Left ventricle myocardium superior (tissue), 1 donor: ENCODE measurements at regions not wholly inside any gene's neighbourhood (a gene's known extent, or its start where the extent isn't known, plus 50 kb on each side); places are given as distances from the start of the nearest gene placed in this dataset.

ENCODE experiments used
- ATAC-seq: fragments of 200-7000 bp; cut with Tn5 transposase; one replicate; pipeline ENCODE4 v1.9.1; 2020; ENCODE audit warnings: mild to moderate bottlenecking, moderate library complexity
- DNase-seq: peaks from one replicate; pipeline ENCODE4 v3.0.0-alpha.2; 2020
- intact Hi-C: fragments of 100-400 bp; cut with micrococcal nuclease; formaldehyde crosslinking; loops from one replicate; pipeline ENCODE4 v1.11.0; 2022
- donor health status: DM: no; HTN: yes; CAD: no; lungs with severe emphysema.

DNA sequence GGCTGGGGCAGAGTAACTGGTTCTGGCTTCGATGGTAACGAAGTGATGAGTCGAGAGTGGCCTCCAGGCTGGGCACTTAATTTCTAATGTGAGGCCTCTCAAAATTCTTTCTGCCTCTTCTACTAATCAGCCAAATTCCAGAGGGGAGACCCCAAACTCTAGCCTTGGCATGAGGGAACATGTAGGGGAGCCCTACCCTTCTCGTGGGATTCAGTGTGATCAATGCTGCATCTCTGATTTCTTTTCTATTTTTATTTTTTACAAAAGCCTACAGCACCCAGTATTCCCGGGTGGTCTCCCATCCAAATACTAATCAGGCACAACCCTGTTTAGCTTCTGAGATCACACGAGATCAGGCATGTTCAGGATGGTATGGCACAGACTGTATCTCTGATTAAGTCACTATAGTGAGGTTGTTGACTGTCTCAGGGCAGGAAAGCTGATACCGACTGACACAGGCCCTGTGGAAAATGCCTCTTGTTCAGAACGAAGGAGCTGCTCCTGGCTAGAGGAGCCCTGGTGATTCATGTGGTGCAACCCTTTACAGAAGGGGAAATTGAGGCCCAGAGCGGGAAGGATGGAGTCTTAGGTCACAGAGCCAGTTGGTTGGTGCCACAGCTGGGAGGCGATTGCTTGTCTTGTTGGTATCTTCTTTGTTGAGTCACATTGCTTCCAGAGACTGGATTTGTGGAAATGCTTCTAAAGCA, 126.3 kb upstream of the HS6ST1 start:
- DNase-seq (no peak), ATAC-seq (no peak)
- intact Hi-C loops = no loop called here

DNA sequence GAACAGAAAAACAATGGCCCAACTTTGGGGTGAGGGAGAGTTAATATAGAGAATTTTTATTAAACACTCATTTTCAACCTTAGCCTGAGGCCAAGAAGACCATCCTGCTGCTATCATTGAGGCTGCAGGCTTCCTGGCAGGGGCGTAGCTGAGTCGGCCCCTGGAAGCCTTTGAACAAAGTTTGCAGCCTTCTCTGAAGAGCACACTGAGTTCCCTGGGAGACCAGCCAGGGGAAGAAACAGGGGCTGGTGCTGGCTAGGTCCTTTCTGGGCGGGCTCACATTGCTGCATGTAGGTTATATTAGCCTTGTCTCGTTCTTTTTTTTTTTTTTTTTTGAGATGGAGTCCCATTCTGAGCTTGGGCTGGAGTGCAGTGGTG, 126.8 kb upstream of the HS6ST1 start:
- intact Hi-C loops = no loop called here
- ATAC-seq = peak; percentile 39
- DNase-seq = no peak

DNA sequence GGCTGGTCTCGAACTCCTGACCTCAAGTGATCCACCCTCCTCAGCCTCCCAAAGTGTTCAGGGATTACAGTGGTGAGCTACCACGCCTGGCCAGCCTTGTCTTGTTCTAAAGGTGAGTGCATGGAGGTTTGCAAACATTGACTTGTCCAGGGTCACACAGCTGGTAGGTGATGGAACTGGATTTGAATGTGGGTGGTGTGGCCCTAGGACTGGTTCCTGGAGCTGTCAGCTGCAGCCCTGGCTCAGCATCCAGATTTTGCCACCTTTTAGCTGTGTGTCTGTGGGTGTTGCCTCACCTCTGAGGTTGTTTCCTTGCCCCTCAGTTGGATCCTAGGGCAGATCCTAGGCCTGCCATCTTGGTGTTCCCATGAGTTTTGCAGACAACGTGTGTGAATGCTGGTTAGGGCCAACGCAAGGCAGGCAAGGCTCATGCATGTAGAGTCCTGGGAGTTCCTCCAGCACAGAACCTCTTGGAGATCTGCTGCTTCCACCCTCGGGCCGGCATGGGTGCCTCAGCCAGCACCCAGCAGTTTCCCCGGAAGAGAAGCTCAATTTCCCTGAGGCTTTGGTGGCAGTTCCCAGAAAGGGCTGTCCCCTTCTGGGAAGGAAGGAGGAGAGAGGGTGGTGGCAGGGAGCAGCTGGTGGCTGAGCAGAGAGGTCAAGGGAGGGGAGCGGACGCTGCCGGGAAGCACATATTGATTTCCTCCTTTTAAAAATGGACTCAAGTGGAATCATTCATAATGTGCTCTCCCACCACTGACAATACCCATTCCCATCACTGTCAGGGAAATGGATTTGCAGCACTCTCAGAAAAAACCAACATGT, 127.6 kb upstream of the HS6ST1 start:
- DNase-seq = no peak
- intact Hi-C loops = no loop called here

DNA sequence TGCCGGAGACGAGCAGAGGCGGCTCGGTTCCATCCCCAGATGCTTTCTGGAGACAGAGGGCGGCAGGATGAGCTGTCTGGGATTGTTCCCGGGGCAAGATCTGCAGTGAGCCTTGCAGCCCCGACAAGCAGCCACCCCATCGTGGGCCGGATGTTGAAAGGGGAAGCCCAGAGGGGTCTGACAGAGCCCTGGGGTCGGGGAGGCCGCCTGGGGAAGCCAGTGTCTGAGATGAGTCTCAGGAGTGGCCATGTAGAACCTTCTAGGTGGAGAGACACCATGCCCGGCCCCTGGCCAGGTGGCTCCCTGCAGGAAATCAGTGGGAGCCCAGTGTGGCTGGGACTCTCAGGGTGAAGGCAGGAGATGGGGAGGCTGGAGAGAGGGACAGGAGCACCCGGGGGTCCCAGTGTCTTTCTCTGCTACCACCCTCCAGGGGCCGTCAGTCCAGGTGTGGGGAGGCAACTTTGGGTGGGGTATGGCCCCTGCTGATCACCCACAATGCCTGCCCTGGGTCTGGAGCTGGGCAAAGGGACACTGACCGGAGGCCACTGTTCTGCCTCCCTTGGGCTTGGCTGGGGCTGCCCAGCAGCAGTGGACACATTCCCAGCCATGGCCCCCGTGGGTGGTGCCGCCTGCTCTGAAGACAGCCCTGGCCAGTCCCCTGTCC, 128.3 kb upstream of the HS6ST1 start:
- no peak for DNase-seq
- no peak for ATAC-seq
- intact Hi-C loops = no loop called here

More for the DNA sequence above, 127.6 kb upstream of the HS6ST1 start:
- no peak for ATAC-seq

DNA sequence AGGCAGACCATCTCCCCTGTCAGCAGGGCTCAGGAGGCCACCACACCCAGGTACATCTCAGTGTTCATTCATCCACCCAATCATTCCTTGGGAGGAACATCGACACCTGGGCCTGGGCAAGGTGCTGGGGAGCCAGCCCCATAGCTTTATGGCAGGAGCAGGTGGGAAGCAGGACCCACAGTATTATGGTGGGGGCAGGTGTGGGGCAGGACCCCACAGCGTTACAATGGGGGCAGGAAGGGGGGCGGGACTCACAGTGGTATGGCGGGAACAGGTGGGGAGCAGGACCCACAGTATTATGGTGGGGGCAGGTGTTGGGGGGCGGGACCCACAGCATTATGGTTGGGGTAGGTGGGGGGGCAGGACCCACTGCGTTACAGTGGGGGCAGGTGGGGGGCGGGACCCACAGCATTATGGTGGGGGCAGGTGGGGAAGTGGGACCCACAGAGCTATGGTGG, 128.9 kb upstream of the HS6ST1 start:
- intact Hi-C loops = no loop called here
- no peak for ATAC-seq
- no peak for DNase-seq

DNA sequence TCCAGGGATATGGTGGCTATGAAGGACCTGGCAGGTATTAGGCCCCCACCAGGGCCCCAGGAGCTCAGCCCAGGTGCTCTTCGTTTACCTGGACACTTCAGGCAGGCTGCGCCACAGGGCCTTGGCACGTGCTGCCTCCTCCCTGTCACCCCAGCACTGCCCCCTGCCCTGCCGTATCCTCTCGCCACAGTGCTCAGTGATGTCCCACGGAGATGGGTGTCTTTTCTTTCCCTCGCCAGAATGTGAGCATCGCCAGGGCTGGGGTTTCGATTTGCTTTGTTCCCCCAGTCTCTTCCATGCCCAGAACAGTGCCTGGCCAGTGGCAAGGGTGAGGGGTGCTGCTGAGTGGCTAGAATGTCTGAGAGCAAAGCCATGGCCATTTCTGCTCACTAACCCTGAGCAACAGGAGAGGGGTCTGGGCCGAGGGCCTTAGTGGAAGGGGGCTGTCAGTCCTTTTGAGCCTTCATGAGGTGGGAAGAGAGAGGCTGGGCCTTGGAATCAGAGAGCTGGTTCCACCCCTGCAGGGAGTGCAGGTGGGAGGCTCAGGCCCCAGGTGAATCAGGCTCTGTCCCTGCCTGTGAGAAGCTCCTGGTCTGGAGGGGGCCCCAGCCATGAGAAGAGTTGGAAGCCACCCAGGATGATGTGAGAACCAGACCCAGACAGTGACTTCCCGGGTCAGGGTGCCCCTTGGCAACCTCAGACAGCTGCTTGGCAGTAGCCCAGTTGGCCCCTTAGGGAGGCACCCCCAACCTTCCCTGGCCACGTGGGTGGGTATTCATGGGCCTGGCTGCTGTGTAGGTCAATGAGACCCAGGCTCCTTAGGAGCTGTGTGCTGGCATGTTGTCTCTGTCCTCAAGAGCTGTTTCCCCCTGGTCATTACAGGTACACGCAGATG, 129.9 kb upstream of the HS6ST1 start:
- no peak for DNase-seq
- no peak for ATAC-seq
- intact Hi-C loops = no loop called here

DNA sequence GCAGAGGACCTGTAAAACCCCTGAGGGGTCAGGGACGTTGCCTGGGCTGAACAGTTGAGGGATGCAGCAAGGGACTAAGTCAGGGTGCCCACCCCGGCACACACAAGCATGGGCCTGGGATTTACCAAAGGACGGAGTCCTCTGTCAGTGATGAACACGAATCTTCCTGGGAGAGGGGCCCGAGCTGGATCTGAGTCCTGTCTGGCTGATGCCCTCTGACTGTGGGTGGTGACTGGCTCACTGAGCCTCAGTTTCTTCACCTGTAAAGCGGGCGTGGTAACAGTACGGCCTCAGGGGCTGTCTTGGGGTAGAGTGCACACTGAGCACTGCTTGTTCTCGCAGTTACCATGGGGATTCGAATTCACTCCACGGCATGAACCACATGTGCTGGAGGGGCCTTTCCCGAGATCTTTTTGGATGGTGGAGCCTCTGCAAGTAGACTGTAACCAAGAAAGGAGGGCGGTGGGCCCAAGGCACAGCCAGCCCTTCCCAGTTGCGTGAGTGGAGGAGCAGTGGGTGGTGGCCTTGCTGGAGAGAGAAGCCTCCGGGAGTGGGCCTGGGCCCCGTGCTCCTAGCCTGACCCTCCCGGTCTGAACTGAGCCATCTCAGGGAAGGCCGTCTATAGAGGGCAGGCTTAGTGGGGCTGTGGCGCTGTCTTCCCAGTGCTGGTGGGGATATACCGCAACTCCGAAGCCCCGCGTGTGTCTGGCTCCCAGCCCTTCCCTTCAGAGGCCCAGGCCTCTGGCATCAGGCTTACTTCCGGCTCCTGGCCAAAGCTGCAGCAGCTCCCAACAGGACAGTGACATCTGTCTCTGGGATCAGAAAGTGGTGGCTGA, 130.8 kb upstream of the HS6ST1 start:
- no peak for ATAC-seq

DNA sequence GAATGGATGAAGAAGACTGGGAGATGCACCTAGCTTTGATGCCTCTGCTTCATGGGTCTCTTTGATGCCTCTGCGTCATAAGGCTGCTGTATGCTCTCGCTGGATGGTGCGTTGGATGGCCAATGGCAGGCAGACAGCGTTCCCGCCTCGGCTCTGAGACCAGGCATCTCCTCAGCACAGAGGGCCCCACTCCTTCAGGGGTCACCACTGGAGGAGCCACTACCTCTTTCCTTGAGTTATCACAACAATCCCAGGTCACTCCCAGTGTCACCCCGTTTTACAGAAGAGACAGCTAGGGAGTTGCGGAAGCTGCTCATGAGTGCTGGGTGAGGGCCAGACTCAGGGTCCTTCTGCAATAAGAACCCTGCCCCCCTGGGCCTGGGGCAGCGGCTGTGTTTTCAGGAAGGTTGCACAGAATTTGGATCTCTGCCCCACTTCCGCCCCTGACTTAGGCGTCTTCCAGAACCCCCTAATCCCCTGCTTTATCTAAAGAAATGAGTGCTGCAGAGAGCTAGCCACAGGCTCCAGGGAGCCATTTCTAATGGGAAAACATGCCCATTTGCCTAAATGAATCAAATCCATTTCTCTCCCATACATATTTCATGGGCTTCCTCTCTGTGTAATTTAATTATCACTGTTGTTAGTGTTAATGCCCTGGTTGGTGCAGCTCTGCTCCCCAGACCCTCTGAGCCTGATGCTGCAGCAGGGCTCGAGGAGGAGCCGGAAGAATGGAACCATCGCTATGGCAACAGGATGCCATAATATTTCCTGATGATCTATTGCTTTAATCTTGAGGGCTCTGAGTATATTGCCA, 131.8 kb upstream of the HS6ST1 start:
- ATAC-seq (no peak), DNase-seq (no peak)
- intact Hi-C loops = no loop called here

More for the DNA sequence above, 130.8 kb upstream of the HS6ST1 start:
- intact Hi-C loops = no loop called here
- no peak for DNase-seq

DNA sequence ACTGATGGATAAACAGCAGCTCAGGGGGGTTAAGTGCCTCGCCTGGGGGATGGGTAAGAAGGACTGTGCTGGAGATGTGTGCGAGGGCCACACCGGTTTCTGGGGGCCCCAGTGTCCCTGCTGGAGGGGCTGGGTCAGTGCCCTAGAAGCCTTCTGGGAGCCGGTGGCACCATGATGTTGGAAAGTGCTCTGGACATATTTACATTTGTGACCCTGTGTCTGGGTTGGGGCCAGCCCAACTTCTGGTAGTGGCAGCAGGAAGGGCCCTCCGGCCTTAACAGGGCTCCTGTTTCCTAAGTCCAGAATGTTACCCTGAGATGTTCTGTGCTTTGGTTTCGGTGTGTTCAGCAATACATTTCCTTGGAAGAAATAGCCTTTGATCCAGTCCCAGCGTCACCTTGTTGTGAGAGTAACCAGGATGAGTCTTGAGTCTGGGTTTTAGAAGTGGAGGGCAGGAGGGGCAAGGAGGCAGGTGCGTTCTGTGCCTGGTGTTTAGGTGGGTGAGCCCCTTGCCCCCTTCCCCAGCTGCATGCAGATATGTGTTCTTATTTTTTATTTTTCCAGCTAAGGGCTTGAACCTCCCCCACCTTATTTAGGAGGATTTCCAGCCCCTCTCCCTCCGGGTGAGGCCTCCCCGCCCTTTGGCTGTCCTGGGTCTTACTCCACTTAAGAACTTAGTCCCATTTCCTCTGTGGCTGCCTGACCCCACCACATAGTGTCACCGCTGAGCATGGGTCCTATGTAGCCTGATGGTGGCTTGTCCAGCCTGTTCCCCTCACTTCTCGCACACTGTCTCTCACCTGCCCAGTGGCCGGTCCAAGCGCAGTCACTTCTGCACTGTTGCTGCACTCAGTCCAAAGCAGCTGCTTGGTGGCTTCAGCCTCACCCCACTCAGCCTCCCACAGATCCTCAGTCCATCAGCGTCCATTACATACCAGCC, 132.7 kb upstream of the HS6ST1 start:
- ATAC-seq = no peak
- no peak for DNase-seq
- intact Hi-C loops = no loop called here

DNA sequence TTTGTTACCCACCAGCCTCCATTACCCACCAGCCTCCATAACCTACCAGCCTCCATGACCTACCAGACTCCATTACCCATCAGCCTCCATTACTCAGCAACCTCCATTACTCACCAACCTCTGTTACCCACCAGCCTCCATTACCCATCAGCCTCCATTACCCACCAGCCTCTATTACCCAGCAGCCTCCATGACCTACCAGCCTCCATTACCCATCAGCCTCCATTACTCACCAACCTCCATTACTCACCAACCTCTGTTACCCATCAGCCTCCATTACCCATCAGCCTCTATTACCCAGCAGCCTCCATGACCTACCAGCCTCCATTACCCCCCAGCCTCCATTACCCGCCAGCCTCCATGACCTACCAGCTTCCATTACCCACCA, 133.3 kb upstream of the HS6ST1 start:
- ATAC-seq (no peak), DNase-seq (no peak)
- intact Hi-C loops = no loop called here

DNA sequence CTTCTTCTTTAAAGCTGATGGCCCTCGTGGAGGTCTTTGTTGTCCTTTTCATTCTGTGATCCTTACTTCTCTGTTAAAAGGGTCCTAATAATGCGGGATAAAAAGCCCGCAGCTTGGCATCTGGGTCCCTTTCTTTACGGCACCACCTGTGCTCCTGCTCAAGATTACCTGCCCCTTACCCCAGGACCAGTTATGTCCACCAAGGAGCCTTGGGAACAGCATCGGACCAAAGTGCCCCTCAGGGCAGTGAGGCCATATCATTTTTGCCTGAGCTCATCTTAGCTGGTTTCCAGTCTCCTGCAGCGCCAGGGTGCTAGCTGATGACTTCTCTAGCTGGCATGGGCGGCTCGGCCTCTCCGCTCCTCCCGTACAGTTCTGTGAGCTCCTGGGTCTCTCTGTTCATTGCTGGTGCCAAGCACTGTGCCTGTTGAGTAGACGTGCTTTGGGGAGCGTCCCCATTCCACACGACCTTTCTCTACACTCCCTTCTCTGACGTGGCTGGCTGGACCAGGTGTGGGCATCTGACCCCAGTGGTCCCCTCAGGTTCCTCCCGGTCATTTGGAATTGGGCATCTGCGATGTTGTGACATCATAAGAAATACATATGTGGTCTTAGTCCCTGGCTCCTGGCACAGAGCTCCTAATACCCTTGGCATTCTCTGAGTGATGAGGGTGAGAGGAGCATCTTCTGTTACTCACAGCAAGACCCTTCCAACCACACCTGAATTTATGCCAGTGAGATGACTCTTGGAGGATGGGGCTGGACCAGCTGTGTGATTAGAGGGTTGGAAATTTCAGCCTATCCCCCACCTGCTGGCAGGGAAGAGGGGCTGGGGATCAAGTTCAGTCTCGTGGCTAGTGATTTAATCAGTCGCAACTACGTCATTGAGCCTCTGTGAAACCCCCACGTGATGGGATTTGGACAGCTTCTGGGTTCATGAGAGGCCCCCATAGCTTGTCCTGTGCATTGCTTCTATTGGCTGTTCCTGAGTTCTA, 134.2 kb upstream of the HS6ST1 start:
- DNase-seq (no peak), ATAC-seq (no peak)
- intact Hi-C loops = no loop called here

DNA sequence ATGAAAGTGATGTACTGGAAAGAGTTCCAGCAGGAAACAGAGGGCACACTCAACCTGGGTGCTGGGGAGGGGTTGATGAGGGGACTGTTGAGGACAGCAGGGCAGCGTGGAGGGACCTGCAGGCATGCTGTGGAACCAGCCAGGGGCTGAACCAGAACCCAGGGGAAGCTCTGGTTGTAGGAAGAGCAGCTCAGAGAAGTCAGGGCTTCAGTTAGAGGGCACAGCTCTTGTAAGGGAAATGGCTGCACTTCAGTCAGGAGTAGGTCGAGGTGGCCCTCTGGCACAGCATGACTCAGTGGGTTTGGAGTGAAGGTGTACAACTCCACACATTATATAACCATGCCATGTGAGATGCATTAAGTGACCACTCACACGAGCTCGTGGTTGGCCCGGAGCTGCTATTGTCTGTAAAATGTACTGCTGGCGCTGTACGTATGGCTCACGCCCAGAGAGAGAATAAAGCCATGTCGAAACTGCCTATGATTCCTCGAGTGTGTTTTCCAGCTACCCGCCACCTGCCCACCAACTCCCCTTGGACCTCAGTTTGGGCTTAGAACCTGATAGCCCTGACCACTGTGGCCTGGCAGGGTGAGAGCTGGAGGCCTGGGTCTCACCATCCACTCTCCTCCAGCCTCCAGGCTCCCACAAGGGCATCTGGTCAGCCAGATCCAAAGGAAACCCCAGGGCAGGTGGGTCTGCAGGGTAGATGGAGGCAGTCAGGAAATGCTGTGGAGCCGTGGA, 136.5 kb upstream of the HS6ST1 start:
- intact Hi-C loops = no loop called here
- DNase-seq = no peak
- ATAC-seq = no peak

DNA sequence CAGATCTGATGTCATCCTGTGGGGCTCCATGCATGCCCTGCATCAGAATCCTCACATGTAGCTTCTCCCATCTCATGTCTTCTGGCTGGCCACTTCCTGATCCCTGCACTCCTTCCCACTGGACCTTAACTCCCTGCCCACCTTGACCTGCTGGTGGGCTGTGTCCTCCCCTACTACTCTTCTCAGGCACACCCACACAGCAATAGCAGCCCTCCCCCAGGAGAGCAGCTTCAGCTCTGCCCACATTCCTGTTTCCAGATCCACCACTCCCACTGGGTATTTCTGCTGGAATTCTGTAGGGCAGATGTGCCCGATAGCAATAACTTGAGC, 137.0 kb upstream of the HS6ST1 start:
- intact Hi-C loops = no loop called here
- DNase-seq = no peak
- ATAC-seq = no peak

DNA sequence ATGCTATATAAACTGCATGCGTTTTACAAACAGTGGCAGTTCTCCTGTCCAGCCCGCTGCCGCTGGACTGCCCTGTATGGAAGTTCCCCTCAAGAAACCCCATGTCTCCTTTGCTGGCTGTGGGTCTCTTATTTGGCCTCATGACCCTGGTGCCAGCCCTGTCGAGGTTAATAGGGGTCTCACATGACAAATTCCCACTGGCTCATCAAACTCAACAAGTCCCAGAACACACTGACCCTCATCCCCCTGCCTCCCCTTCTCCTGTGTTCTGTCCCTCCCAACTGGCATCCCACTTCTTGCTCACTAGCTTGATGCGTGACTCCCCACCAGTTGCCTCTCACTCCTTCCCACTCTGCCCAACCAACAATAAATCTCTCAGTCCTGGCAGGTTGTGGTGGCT, 137.6 kb upstream of the HS6ST1 start:
- ATAC-seq = no peak
- intact Hi-C loops = no loop called here
- DNase-seq = no peak

DNA sequence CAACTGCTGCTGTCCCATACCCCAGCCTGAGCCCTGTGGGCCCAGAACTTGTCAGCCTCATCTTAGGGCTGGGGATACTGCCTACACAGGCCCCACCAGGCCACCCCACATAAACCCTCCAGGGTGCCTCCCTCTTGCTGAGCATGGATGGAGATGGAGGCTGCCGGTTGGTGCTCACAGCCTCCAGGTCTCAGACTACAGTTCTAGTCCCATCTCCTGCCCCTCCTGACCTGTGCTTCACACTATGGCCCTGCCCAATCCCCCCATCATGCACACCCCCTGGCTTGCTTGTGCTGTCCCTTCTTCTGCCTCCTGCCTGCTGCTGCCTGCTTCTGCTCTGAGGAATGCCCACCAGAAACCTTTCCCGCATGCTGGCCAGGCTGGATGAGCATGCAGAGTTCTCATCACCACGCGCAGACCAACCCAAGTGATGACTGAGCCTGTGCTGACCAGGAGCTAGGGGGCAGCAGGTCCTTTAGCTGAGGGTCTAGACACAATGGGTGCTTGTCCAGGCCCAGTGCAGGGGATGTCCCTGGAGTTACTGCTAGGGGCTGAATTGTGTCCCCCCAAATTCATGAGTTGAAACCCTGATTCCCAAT, 138.4 kb upstream of the HS6ST1 start:
- no peak for ATAC-seq
- DNase-seq = no peak
- intact Hi-C loops = no loop called here
